ENCODE measurements at regions not wholly inside any gene's neighbourhood (a gene's known extent, or its start where the extent isn't known, plus 50 kb on each side); places are given as distances from the start of the nearest gene placed in this dataset.

DNA sequence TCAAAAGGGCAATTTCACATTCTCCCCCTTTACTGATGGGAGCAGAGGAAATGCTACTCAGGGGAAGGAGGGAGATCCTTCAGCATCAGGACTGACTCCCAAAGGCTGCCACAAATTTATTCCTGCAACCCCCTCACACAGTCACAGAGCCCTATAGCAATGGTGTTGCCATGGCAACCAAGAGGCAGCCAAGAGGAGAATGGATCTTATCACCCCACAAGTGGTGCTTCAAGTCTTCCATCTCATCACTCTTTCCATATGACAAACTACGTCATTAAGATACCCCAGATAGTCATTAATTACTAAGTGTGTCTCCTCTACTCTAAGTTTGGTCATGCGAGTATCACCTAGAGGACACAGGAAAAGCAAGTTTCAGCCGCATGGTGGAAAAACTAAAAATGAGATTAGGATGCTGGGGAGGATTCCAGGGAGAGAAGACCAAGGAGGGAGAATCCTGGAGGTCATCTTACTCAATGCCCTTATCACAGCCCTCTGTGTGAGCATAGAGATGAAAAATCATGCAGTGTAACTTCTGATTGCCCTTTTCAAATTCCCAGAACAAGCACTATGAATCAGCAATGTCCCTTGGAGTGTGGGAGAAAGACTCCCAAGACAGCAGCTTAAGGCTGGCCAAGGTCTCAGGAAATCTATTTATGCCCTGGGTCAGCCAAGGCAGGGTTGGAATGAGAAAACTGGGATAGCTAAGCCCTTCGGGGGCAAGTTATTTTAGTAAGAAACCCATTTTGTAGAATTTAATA, 885.7 kb upstream of the KLHL29 start:
- H3K9ac ChIP-seq: no peak overlapping the region
- H3K36me3 ChIP-seq: no peaks in the 10 kb centered on the region
- no peaks in the 10 kb centered on the region for H4K20me1 ChIP-seq
- no peak overlapping the region for H3K4me3 ChIP-seq
- H3K4me2 ChIP-seq: no peak overlapping the region
- H3K27ac ChIP-seq: no peak overlapping the region
- H3K4me1 ChIP-seq: no peaks in the 10 kb centered on the region
- H3K9me3 ChIP-seq (replicated peaks in 1 of 11): peaks cover 9 to 18% (median 12%) of the 10 kb centered on the region in 11 experiments
- H3K27me3 ChIP-seq: no peaks in the 10 kb centered on the region
- no peak for TF ChIP-seq Cebpa-rat (IDR thresholded peaks at IDR 0.05)

DNA sequence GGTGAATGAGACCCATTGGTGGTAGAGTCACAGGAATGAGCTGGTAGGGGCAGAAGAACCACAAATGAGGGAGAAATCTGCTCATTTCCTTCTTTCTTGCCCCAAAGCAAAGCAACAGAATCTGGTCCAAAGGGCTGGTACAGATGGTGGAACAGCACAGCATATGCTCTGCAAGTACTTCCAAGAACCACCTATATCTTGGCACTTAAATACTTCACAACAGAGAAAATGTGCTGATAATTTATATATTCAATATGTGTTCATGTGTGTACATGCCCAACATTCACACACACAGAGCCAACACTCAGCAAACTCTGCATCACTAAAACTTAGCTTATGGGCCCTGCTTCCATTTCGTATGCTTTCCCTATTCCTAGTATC, 884.4 kb upstream of the KLHL29 start:
- no peaks in the 10 kb centered on the region for H3K4me1 ChIP-seq

DNA sequence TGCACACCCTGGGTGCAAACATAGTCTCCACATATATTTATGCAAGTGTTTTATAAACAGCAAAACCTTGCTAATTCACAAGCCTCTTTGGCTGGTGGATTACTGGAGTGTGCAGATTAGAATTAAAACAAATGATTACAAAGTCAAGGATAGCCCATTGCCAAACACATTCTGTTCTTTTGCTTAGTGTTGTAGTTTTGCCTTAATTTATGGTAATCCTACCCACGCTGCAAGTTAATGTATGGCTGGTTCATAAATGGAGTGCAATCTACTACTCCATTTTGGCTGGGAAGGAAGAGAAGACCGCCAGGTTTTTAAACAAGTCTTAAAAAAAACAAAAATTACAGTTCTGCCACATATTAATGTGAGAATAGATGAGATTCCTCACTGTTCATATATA, 883.1 kb upstream of the KLHL29 start:
- Histone ChIP-seq H3K9me3 (replicated peaks in 1 of 11) (peaks cover 9 to 18% (median 12%) of the 10 kb centered on the region in 11 experiments), H3K4me3 (no peak overlapping the region), H3K9ac (no peak overlapping the region), H4K20me1 (no peaks in the 10 kb centered on the region), H3K4me1 (peaks cover 0 to 6% (median 0%) of the 10 kb centered on the region in 10 experiments; a peak in 5 of 20 replicates), H3K27ac (no peak overlapping the region), H3K36me3 (no peaks in the 10 kb centered on the region), H3K27me3 (no peaks in the 10 kb centered on the region), H3K4me2 (no peak overlapping the region)
- TF ChIP-seq Cebpa-rat (IDR thresholded peaks at IDR 0.05): no peak

More for the DNA sequence above, 884.4 kb upstream of the KLHL29 start:
- no peak overlapping the region for H3K4me3 ChIP-seq
- no peak overlapping the region for H3K9ac ChIP-seq
- no peaks in the 10 kb centered on the region for H3K27me3 ChIP-seq
- no peak overlapping the region for H3K4me2 ChIP-seq
- H3K9me3 ChIP-seq (replicated peaks in 1 of 11): peaks cover 9 to 18% (median 12%) of the 10 kb centered on the region in 11 experiments
- H4K20me1 ChIP-seq: no peaks in the 10 kb centered on the region
- H3K36me3 ChIP-seq: no peaks in the 10 kb centered on the region
- H3K27ac ChIP-seq: no peak overlapping the region
- no peak for TF ChIP-seq Cebpa-rat (IDR thresholded peaks at IDR 0.05)

DNA sequence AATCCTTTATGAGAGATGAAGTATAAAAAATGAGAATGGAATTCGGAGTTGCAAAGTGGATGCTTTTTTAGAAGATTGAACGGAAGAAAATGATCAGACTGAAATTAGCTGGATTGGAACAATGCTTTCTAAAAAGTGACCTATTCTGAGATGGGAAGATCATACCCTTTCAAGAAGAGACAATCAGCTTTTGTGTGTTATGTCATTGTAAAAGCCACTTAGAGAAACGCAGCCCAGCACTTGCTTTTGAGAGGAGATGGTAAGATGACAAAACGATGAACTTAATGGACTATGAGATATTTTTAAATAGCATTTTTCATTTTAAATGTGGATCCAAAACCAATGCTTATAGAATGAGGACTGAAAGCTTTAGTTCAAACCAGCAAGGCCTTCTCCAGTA, 871.4 kb upstream of the KLHL29 start:
- Histone ChIP-seq H3K9me3 (replicated peaks in 1 of 11) (no peaks in the 10 kb centered on the region), H3K4me2 (peak overlapping the region in 2 of 11 experiments; percentile 12 to 54; a peak in 3 of 22 replicates), H3K27ac (no peak overlapping the region), H3K27me3 (no peaks in the 10 kb centered on the region), H3K4me1 (peaks cover 0 to 22% (median 0%) of the 10 kb centered on the region in 10 experiments; a peak in 6 of 20 replicates), H3K4me3 (no peak overlapping the region), H4K20me1 (no peaks in the 10 kb centered on the region), H3K36me3 (no peaks in the 10 kb centered on the region), H3K9ac (no peak overlapping the region)
- no peak for TF ChIP-seq Cebpa-rat (IDR thresholded peaks at IDR 0.05)

DNA sequence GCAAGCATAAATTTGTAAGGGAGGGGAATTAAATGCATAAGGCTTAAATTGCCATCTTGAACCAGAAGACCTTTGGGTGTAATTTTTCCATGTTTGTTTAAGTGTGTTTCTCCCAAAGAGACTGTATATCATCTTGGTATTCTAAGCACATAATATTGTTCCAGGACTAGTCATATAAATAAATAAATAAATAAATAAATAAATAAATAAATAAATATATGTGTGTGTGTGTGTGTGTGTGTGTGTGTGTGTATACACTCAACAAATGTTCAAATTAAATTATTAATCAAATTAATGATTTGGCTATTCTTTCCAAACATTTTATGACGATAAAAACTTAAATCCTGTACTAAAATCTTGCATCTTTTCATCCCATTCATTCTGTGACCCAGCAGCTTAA, 867.8 kb upstream of the KLHL29 start:
- no peak overlapping the region for H3K4me2 ChIP-seq
- no peaks in the 10 kb centered on the region for H3K36me3 ChIP-seq
- H3K9ac ChIP-seq: no peak overlapping the region
- H3K4me1 ChIP-seq: peaks cover 0 to 42% (median 0%) of the 10 kb centered on the region in 10 experiments; a peak in 7 of 20 replicates
- TF ChIP-seq Cebpa-rat (IDR thresholded peaks at IDR 0.05): no peak
- no peaks in the 10 kb centered on the region for H3K9me3 ChIP-seq (replicated peaks in 1 of 11)
- H3K4me3 ChIP-seq: no peak overlapping the region
- no peaks in the 10 kb centered on the region for H3K27me3 ChIP-seq
- H3K27ac ChIP-seq: no peak overlapping the region
- no peaks in the 10 kb centered on the region for H4K20me1 ChIP-seq

DNA sequence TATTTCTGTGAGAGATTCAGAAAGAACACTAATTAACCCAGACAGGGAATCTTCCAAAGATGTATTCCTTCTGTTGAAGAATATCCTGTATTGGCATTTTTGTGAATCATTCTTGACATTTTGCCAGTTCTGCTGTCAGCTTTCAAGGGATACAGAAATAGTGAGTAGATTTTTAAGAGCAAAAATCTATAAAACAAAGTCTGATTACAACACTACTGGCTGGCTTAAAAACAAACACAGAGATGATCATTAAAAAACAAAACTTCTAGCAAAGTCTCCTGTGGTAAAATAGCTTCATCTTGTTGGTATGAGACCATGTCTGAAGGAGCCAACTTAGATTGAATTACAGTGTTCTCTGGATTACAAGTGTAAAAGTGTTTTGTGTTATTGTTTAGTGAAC, 866.3 kb upstream of the KLHL29 start:
- no peak for TF ChIP-seq Cebpa-rat (IDR thresholded peaks at IDR 0.05)
- no peak overlapping the region for H3K4me3 ChIP-seq
- H3K27me3 ChIP-seq: no peaks in the 10 kb centered on the region
- H4K20me1 ChIP-seq: no peaks in the 10 kb centered on the region
- no peaks in the 10 kb centered on the region for H3K36me3 ChIP-seq
- no peak overlapping the region for H3K9ac ChIP-seq
- H3K4me1 ChIP-seq: peaks cover 0 to 41% (median 0%) of the 10 kb centered on the region in 10 experiments; a peak in 7 of 20 replicates
- peak overlapping the region in 3 of 11 experiments; percentile 5 to 49 (median 17); a peak in 4 of 22 replicates for H3K4me2 ChIP-seq
- peak overlapping the region in 1 of 11 experiments; percentile 42; a peak in 2 of 22 replicates for H3K27ac ChIP-seq
- no peaks in the 10 kb centered on the region for H3K9me3 ChIP-seq (replicated peaks in 1 of 11)

DNA sequence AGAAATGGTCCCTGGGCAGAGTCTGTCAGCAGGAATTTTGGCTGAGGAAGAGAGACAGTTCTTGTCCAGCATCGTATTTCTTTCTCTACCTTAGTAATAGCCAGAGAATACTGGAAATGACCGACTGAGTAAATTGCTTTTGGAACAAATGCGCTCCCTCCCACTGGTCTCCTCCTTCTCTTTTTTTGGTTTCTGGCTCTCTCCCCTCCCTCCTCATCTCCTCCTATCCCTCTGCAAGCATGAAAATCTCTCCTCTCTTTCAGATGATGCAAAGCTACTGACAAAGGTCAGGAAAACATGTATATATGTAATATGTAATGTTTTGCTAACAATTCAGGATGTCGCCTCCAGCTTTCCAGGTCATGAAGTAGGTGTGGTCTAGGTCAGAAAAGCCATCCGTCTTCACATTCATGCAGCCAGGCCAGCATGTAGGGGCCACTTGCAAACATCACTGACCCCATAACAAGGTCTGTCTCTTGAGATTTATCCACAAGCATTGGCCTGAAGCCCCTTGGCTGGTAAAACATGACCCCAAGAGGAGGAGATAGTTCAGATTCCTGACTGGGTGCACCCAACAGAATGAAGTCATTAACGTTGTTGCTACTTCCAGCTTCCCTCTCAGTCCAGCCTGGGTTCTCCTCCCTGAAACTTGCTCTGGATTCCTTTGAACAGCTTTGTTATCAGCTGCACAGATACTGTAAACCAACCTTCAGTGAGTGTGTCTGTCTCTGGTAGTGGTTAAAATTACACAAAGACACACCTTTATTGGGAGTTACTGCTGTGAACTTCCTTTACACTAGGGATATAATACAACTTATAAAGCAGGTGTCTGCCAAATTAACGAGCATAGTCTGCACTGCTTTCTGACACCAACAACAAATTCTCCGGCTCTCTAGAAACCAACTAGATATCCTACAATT, 864.4 kb upstream of the KLHL29 start:
- Histone ChIP-seq H3K4me2 (peak overlapping the region in 2 of 11 experiments; percentile 2 to 17; a peak in 1 of 22 replicates), H3K9me3 (replicated peaks in 1 of 11) (no peaks in the 10 kb centered on the region)

DNA sequence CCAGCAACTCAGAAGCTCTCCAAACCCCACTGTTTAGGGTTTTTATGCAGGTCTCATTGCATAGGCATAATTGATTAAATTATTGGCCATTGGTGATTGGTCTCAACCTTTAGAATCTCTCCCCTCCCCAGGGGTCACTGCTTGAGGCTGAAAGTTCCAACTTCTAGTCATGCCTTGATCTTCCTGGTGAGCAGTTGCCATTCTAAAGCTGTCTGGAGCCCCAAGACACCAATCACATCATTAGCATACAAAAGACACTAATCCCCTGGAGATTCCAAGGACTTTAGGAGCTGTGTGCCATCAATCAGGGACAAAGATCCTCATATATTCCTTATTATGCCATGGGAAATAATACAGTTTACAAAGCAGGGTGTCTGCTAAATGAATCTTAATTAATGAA, 863.4 kb upstream of the KLHL29 start:
- peaks cover 0 to 33% (median 0%) of the 10 kb centered on the region in 10 experiments; a peak in 7 of 20 replicates for H3K4me1 ChIP-seq
- H4K20me1 ChIP-seq: no peaks in the 10 kb centered on the region
- no peaks in the 10 kb centered on the region for H3K36me3 ChIP-seq
- H3K9ac ChIP-seq: no peak overlapping the region
- no peak for TF ChIP-seq Cebpa-rat (IDR thresholded peaks at IDR 0.05)
- H3K4me3 ChIP-seq: no peak overlapping the region
- H3K27me3 ChIP-seq: no peaks in the 10 kb centered on the region
- H3K4me2 ChIP-seq: 0 out of 22 replicates have a peak overlapping the region, but pooled peaks of 1 of the 11 experiments have one; percentile 44
- no peaks in the 10 kb centered on the region for H3K9me3 ChIP-seq (replicated peaks in 1 of 11)
- H3K27ac ChIP-seq: no peak overlapping the region

More for the DNA sequence above, 864.4 kb upstream of the KLHL29 start:
- TF ChIP-seq Cebpa-rat (IDR thresholded peaks at IDR 0.05): no peak
- Histone ChIP-seq H3K27me3 (no peaks in the 10 kb centered on the region), H3K9ac (no peak overlapping the region), H3K4me1 (peaks cover 0 to 33% (median 0%) of the 10 kb centered on the region in 10 experiments; a peak in 7 of 20 replicates), H3K36me3 (no peaks in the 10 kb centered on the region), H3K4me3 (no peak overlapping the region), H4K20me1 (no peaks in the 10 kb centered on the region), H3K27ac (no peak overlapping the region)

DNA sequence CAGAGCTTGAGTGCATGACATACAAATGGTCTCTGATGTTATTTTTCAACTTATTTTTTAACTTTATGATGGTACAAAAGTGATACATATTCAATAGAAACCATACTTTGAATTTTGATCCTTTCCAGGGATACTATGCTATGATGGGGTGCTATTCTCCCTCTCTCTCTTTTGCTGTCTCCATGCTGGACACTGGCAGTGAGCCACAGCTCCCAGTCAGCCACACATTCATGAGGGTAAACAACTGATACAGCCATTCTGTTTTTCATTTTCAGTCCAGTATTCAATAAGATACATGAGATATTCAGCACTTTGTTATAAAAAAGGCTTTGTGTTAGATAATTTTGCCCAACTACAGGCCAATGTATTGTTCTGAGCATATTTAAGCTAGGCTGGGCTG, 859.3 kb upstream of the KLHL29 start:
- no peak overlapping the region for H3K4me3 ChIP-seq
- H3K4me2 ChIP-seq: no peak overlapping the region
- peaks cover 0 to 11% (median 6%) of the 10 kb centered on the region in 11 experiments; a peak in 5 of 22 replicates for H3K9me3 ChIP-seq (replicated peaks in 1 of 11)
- TF ChIP-seq Cebpa-rat (IDR thresholded peaks at IDR 0.05): no peak
- H3K27me3 ChIP-seq: no peaks in the 10 kb centered on the region
- no peaks in the 10 kb centered on the region for H4K20me1 ChIP-seq
- no peak overlapping the region for H3K9ac ChIP-seq
- peaks cover 0 to 6% (median 0%) of the 10 kb centered on the region in 10 experiments; a peak in 4 of 20 replicates for H3K4me1 ChIP-seq
- H3K27ac ChIP-seq: no peak overlapping the region
- no peaks in the 10 kb centered on the region for H3K36me3 ChIP-seq
